ENCODE measurements at regions not wholly inside any gene's neighbourhood (a gene's known extent, or its start where the extent isn't known, plus 50 kb on each side); places are given as distances from the start of the nearest gene placed in this dataset.

- TF ChIP-seq ZNF138 (CRISPR knock-in tag; conservative IDR thresholded peaks at IDR 0.05) (no peak), NFYB (CRISPR knock-in tag; conservative IDR thresholded peaks at IDR 0.05; ENCODE audit: low read depth) (no peak), CTCF (IDR thresholded peaks at IDR 0.05) (no peak), E2F4 (CRISPR knock-in tag; IDR thresholded peaks at IDR 0.05; ENCODE audit: borderline replicate concordance, low read depth) (no peak), NFE2L1 (CRISPR knock-in tag; IDR thresholded peaks at IDR 0.05) (no peak), PREB (CRISPR knock-in tag; IDR thresholded peaks at IDR 0.05; ENCODE audit: borderline replicate concordance) (no peak), JUN (CRISPR knock-in tag; IDR thresholded peaks at IDR 0.05) (no peak), FOXP4 (CRISPR knock-in tag; IDR thresholded peaks at IDR 0.05) (no peak), ZNF423 (CRISPR knock-in tag; IDR thresholded peaks at IDR 0.05) (no peak), ATF3 (CRISPR knock-in tag; conservative IDR thresholded peaks at IDR 0.05) (no peak)
Observed at GRCh38 chr4:185880571-185880970, 68.6 kb upstream of the SORBS2 start.
